GM20000 (cell line): ENCODE measurements at regions not wholly inside any gene's neighbourhood (a gene's known extent, or its start where the extent isn't known, plus 50 kb on each side); places are given as distances from the start of the nearest gene placed in this dataset.

Experiments used
- DNase-seq: peaks from one replicate; pipeline ENCODE4 v3.0.0; 2012; ENCODE audit warnings: low spot score
- CTCF ChIP-seq: IDR thresholded peaks from 2 replicates; pipeline ENCODE4 v1.5.1; 2012; ENCODE audit warnings: mild to moderate bottlenecking, control low read depth; ENCODE audit errors: extremely low read depth, missing control alignments

GRCh38 chr12:111226680-111227079, 142.2 kb downstream of the PHETA1 start:
- no peak for TF ChIP-seq CTCF
- DNase-seq, result no peak

- DNase-seq, result no peak
- no peak for TF ChIP-seq CTCF
Measured at GRCh38 chr12:111225307-111225706, 143.6 kb downstream of the PHETA1 start.

GRCh38 chr12:111224186-111225066, 144.5 kb downstream of the PHETA1 start:
- DNase-seq, result no peak
- TF ChIP-seq CTCF, result no peak

GRCh38 chr12:111222523-111222922, 146.4 kb downstream of the PHETA1 start:
- no peak for TF ChIP-seq CTCF
- DNase-seq, result no peak

GRCh38 chr12:111222027-111222414, 146.9 kb downstream of the PHETA1 start:
- no peak for TF ChIP-seq CTCF
- DNase-seq, result no peak

GRCh38 chr12:111221062-111222026, 147.6 kb downstream of the PHETA1 start:
- no peak for DNase-seq

More at GRCh38 chr12:111221062-111222026, 147.6 kb downstream of the PHETA1 start:
- TF ChIP-seq CTCF, result no peak
